WERI-Rb-1 (cell line): ENCODE measurements at regions not wholly inside any gene's neighbourhood (a gene's known extent, or its start where the extent isn't known, plus 50 kb on each side); places are given as distances from the start of the nearest gene placed in this dataset.

Experiments
- DNase-seq: peaks from one replicate; pipeline ENCODE4 v3.0.0-alpha.2; 2020
- H3K27ac ChIP-seq: fragments of 250-450 bp; sonication (Bioruptor Pico); 2 replicates; pipeline ENCODE4 v1.5.1; 2020; ENCODE audit warnings: mild to moderate bottlenecking, moderate library complexity
- H3K27me3 ChIP-seq: fragments of 250-450 bp; sonication (Bioruptor Pico); 2 replicates; pipeline ENCODE4 v1.5.1; 2021; ENCODE audit warnings: mild to moderate bottlenecking, low read depth, moderate library complexity; ENCODE audit not compliant: insufficient read depth, severe bottlenecking
- H3K36me3 ChIP-seq: fragments of 250-450 bp; sonication (Bioruptor Pico); 2 replicates; pipeline ENCODE4 v1.5.1; 2020; ENCODE audit warnings: mild to moderate bottlenecking, moderate library complexity
- H3K4me3 ChIP-seq: 2 replicates; pipeline ENCODE4 v1.5.1; 2011; ENCODE audit warnings: low read depth, mild to moderate bottlenecking, control low read depth, low read length
- H3K9me3 ChIP-seq: fragments of 250-450 bp; sonication (Bioruptor Pico); 2 replicates; pipeline ENCODE4 v1.5.1; 2021; ENCODE audit warnings: mild to moderate bottlenecking, moderate library complexity; ENCODE audit not compliant: severe bottlenecking
- CTCF ChIP-seq: IDR thresholded peaks from 2 replicates; pipeline ENCODE4 v1.5.1; 2011; ENCODE audit warnings: low read depth, mild to moderate bottlenecking, control low read depth, inconsistent platforms, low read length

GRCh38 chr4:142933207-142933606, 87.1 kb upstream of the INPP4B start:
- H3K9me3 ChIP-seq = no peaks in the 10 kb centered on the region
- H3K27me3 ChIP-seq = no peaks in the 10 kb centered on the region
- no peak for TF ChIP-seq CTCF

GRCh38 chr4:142940425-142941330, 94.6 kb upstream of the INPP4B start:
- no peak for DNase-seq
- TF ChIP-seq CTCF = no peak
- H3K27ac ChIP-seq = no peak overlapping the region

More at GRCh38 chr4:142933207-142933606, 87.1 kb upstream of the INPP4B start:
- Histone ChIP-seq H3K36me3 (no peaks in the 10 kb centered on the region), H3K4me3 (no peak overlapping the region), H3K27ac (no peak overlapping the region)
- DNase-seq = no peak

GRCh38 chr4:142944565-142944964, 98.5 kb upstream of the INPP4B start:
- no peak for TF ChIP-seq CTCF
- no peak overlapping the region for H3K27ac ChIP-seq
- DNase-seq = no peak
- no peaks in the 10 kb centered on the region for H3K9me3 ChIP-seq
- no peaks in the 10 kb centered on the region for H3K36me3 ChIP-seq
- H3K4me3 ChIP-seq = no peak overlapping the region
- H3K27me3 ChIP-seq = no peaks in the 10 kb centered on the region

More at GRCh38 chr4:142940425-142941330, 94.6 kb upstream of the INPP4B start:
- Histone ChIP-seq H3K4me3 (no peak overlapping the region), H3K36me3 (no peaks in the 10 kb centered on the region), H3K27me3 (no peaks in the 10 kb centered on the region), H3K9me3 (no peaks in the 10 kb centered on the region)

GRCh38 chr4:142952821-142953580, 106.9 kb upstream of the INPP4B start:
- no peaks in the 10 kb centered on the region for H3K27me3 ChIP-seq
- DNase-seq = no peak
- no peaks in the 10 kb centered on the region for H3K9me3 ChIP-seq
- no peaks in the 10 kb centered on the region for H3K36me3 ChIP-seq
- H3K4me3 ChIP-seq = no peak overlapping the region
- TF ChIP-seq CTCF = no peak
- H3K27ac ChIP-seq = no peak overlapping the region

- Histone ChIP-seq H3K27me3 (no peaks in the 10 kb centered on the region), H3K9me3 (no peaks in the 10 kb centered on the region), H3K36me3 (no peaks in the 10 kb centered on the region), H3K27ac (no peak overlapping the region), H3K4me3 (no peak overlapping the region)
- TF ChIP-seq CTCF = no peak
- DNase-seq = no peak
Observed at GRCh38 chr4:142954415-142954814, 108.3 kb upstream of the INPP4B start.
